ENCODE measurements at regions not wholly inside any gene's neighbourhood (a gene's known extent, or its start where the extent isn't known, plus 50 kb on each side); places are given as distances from the start of the nearest gene placed in this dataset.
A peak's percentile ranks its signal among the peaks of the same experiment; 100 is the strongest.

DNA sequence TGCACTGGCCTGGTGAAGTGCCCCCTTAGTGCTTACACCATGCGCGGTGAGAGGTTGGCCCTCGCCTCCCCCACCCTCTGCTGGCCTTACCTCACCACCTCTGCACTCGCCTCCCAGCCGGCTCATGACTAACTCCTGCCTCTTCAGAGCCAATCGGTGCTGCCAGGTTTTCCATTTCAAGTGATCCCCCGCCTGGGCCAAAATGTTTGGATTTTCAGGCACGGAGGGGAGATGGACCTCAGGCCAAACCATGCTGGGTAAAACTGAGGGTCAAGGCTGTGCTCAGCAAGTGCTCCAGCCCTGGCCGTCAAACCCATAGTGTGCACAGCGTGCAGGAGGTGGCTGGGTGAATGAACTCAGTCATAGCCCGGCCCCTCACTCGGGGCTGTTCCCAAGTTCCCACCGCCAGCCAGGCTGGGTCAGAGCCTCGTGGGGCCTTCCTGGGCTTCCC is 175.4 kb downstream of the SEC14L1 start (continued):
- TF ChIP-seq, protein P1, sequence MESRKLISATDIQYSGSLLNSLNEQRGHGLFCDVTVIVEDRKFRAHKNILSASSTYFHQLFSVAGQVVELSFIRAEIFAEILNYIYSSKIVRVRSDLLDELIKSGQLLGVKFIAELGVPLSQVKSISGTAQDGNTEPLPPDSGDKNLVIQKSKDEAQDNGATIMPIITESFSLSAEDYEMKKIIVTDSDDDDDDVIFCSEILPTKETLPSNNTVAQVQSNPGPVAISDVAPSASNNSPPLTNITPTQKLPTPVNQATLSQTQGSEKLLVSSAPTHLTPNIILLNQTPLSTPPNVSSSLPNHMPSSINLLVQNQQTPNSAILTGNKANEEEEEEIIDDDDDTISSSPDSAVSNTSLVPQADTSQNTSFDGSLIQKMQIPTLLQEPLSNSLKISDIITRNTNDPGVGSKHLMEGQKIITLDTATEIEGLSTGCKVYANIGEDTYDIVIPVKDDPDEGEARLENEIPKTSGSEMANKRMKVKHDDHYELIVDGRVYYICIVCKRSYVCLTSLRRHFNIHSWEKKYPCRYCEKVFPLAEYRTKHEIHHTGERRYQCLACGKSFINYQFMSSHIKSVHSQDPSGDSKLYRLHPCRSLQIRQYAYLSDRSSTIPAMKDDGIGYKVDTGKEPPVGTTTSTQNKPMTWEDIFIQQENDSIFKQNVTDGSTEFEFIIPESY (CRISPR knock-in tag; IDR thresholded peaks at IDR 0.05) = 0 out of 2 replicates have a peak, but pooled peaks have one; percentile 35
- TF ChIP-seq, protein P2, sequence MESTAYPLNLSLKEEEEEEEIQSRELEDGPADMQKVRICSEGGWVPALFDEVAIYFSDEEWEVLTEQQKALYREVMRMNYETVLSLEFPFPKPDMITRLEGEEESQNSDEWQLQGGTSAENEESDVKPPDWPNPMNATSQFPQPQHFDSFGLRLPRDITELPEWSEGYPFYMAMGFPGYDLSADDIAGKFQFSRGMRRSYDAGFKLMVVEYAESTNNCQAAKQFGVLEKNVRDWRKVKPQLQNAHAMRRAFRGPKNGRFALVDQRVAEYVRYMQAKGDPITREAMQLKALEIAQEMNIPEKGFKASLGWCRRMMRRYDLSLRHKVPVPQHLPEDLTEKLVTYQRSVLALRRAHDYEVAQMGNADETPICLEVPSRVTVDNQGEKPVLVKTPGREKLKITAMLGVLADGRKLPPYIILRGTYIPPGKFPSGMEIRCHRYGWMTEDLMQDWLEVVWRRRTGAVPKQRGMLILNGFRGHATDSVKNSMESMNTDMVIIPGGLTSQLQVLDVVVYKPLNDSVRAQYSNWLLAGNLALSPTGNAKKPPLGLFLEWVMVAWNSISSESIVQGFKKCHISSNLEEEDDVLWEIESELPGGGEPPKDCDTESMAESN (CRISPR knock-in tag; conservative IDR thresholded peaks at IDR 0.05) = 0 out of 2 replicates have a peak, but pooled peaks have one; percentile 42
- TF ChIP-seq TP53 (CRISPR knock-in tag; conservative IDR thresholded peaks at IDR 0.05) = no peak
- TF ChIP-seq, protein P3, sequence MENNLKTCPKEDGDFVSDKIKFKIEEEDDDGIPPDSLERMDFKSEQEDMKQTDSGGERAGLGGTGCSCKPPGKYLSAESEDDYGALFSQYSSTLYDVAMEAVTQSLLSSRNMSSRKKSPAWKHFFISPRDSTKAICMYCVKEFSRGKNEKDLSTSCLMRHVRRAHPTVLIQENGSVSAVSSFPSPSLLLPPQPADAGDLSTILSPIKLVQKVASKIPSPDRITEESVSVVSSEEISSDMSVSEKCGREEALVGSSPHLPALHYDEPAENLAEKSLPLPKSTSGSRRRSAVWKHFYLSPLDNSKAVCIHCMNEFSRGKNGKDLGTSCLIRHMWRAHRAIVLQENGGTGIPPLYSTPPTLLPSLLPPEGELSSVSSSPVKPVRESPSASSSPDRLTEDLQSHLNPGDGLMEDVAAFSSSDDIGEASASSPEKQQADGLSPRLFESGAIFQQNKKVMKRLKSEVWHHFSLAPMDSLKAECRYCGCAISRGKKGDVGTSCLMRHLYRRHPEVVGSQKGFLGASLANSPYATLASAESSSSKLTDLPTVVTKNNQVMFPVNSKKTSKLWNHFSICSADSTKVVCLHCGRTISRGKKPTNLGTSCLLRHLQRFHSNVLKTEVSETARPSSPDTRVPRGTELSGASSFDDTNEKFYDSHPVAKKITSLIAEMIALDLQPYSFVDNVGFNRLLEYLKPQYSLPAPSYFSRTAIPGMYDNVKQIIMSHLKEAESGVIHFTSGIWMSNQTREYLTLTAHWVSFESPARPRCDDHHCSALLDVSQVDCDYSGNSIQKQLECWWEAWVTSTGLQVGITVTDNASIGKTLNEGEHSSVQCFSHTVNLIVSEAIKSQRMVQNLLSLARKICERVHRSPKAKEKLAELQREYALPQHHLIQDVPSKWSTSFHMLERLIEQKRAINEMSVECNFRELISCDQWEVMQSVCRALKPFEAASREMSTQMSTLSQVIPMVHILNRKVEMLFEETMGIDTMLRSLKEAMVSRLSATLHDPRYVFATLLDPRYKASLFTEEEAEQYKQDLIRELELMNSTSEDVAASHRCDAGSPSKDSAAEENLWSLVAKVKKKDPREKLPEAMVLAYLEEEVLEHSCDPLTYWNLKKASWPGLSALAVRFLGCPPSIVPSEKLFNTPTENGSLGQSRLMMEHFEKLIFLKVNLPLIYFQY (CRISPR knock-in tag; IDR thresholded peaks at IDR 0.05; ENCODE audit: borderline replicate concordance) = peak; percentile 49; the same call in 1 of the 2 replicates
- TF ChIP-seq RARA (CRISPR knock-in tag; IDR thresholded peaks at IDR 0.05) = peak; percentile 33; the same call in 1 of the 2 replicates
- TF ChIP-seq ARNT2 (CRISPR knock-in tag; IDR thresholded peaks at IDR 0.05; ENCODE audit: low read depth) = 0 out of 2 replicates have a peak, but pooled peaks have one; percentile 44
- no peak for TF ChIP-seq ZNF879 (CRISPR knock-in tag; IDR thresholded peaks at IDR 0.05)
- TF ChIP-seq, protein P4, sequence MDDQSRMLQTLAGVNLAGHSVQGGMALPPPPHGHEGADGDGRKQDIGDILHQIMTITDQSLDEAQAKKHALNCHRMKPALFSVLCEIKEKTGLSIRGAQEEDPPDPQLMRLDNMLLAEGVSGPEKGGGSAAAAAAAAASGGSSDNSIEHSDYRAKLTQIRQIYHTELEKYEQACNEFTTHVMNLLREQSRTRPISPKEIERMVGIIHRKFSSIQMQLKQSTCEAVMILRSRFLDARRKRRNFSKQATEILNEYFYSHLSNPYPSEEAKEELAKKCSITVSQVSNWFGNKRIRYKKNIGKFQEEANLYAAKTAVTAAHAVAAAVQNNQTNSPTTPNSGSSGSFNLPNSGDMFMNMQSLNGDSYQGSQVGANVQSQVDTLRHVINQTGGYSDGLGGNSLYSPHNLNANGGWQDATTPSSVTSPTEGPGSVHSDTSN (CRISPR knock-in tag; IDR thresholded peaks at IDR 0.05; ENCODE audit: borderline replicate concordance) = no peak
- TF ChIP-seq, protein P5, sequence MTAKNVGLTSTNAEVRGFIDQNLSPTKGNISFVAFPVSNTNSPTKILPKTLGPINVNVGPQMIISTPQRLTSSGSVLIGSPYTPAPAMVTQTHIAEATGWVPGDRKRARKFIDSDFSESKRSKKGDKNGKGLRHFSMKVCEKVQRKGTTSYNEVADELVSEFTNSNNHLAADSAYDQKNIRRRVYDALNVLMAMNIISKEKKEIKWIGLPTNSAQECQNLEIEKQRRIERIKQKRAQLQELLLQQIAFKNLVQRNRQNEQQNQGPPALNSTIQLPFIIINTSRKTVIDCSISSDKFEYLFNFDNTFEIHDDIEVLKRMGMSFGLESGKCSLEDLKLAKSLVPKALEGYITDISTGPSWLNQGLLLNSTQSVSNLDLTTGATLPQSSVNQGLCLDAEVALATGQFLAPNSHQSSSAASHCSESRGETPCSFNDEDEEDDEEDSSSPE (CRISPR knock-in tag; IDR thresholded peaks at IDR 0.05) = peak; percentile 39; the same call in 1 of the 2 replicates
- peak; percentile 30; the same call in 1 of the 2 replicates for TF ChIP-seq MIXL1 (CRISPR knock-in tag; IDR thresholded peaks at IDR 0.05)
- TF ChIP-seq CHD2 (IDR thresholded peaks at IDR 0.05; ENCODE audit: low read depth, low read length) = no peak
- TF ChIP-seq, protein P6, sequence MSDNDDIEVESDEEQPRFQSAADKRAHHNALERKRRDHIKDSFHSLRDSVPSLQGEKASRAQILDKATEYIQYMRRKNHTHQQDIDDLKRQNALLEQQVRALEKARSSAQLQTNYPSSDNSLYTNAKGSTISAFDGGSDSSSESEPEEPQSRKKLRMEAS (IDR thresholded peaks at IDR 0.05) = peak; percentile 45; the same call in 1 of the 2 replicates
- no peak for TF ChIP-seq ZNF567 (CRISPR knock-in tag; IDR thresholded peaks at IDR 0.05; ENCODE audit: borderline replicate concordance)
- TF ChIP-seq, protein P7, sequence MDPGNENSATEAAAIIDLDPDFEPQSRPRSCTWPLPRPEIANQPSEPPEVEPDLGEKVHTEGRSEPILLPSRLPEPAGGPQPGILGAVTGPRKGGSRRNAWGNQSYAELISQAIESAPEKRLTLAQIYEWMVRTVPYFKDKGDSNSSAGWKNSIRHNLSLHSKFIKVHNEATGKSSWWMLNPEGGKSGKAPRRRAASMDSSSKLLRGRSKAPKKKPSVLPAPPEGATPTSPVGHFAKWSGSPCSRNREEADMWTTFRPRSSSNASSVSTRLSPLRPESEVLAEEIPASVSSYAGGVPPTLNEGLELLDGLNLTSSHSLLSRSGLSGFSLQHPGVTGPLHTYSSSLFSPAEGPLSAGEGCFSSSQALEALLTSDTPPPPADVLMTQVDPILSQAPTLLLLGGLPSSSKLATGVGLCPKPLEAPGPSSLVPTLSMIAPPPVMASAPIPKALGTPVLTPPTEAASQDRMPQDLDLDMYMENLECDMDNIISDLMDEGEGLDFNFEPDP (CRISPR knock-in tag; conservative IDR thresholded peaks at IDR 0.05) = no peak
- TF ChIP-seq, protein P8, sequence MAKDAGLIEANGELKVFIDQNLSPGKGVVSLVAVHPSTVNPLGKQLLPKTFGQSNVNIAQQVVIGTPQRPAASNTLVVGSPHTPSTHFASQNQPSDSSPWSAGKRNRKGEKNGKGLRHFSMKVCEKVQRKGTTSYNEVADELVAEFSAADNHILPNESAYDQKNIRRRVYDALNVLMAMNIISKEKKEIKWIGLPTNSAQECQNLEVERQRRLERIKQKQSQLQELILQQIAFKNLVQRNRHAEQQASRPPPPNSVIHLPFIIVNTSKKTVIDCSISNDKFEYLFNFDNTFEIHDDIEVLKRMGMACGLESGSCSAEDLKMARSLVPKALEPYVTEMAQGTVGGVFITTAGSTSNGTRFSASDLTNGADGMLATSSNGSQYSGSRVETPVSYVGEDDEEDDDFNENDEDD (CRISPR knock-in tag; IDR thresholded peaks at IDR 0.05; ENCODE audit: borderline replicate concordance) = 0 out of 2 replicates have a peak, but pooled peaks have one; percentile 28
- no peak for TF ChIP-seq ZNF337 (CRISPR knock-in tag; IDR thresholded peaks at IDR 0.05; ENCODE audit: borderline replicate concordance, low read depth)

All from HepG2 (cell line).